ENCODE measurements at regions not wholly inside any gene's neighbourhood (a gene's known extent, or its start where the extent isn't known, plus 50 kb on each side); places are given as distances from the start of the nearest gene placed in this dataset.

- ChIA-PET CTCF (no interaction called here), POLR2A (ENCODE audit: unreplicated experiment) (no interaction called here)
- no peak overlapping the region for H3K4me2 ChIP-seq (ENCODE audit: low read length)
- TF ChIP-seq EZH2 (IDR thresholded peaks at IDR 0.05; ENCODE audit: low read length, unreplicated experiment) (no peak), EZH2phosphoT487 (IDR thresholded peaks at IDR 0.05; ENCODE audit: borderline replicate concordance, low read length) (no peak), CTCF (conservative IDR thresholded peaks at IDR 0.05; ENCODE audit: low read depth, low read length) (no peak)
- H3K4me3 ChIP-seq (ENCODE audit: low read length): no peak overlapping the region
- BruUV-seq (replicated peaks): no TSS peak
- no peak overlapping the region for H3K27ac ChIP-seq (ENCODE audit: low read length)
- H3K27me3 ChIP-seq (ENCODE audit: low read length): no peaks in the 10 kb centered on the region
- DNase-seq (no peak), ATAC-seq (no peak)
- H4K20me1 ChIP-seq (ENCODE audit: low read length): no peaks in the 10 kb centered on the region
- H3K79me2 ChIP-seq (ENCODE audit: low read length): no peaks in the 10 kb centered on the region
- no peaks in the 10 kb centered on the region for H3K4me1 ChIP-seq (ENCODE audit: insufficient read depth, low read length)
- no peak overlapping the region for H3K9ac ChIP-seq (ENCODE audit: low read length)
- intact Hi-C loops (cut with micrococcal nuclease): no loop called here
- no peaks in the 10 kb centered on the region for H3F3A ChIP-seq (ENCODE audit: low read length, unreplicated experiment)
- H3K36me3 ChIP-seq (ENCODE audit: low read depth, low read length): no peaks in the 10 kb centered on the region
- no peak overlapping the region for H2AFZ ChIP-seq (ENCODE audit: low read length)
- H3K9me3 ChIP-seq (ENCODE audit: low read length): no peaks in the 10 kb centered on the region
- H3K9me2 ChIP-seq (replicated peaks; ENCODE audit: low read length): no peaks in the 10 kb centered on the region
These were observed 96.8 kb downstream of the GLI2 start for GRCh38 chr2:120832296-120833070.

GRCh38 chr2:120833127-120833675 is 97.5 kb downstream of the GLI2 start:
- Histone ChIP-seq H3K79me2 (ENCODE audit: low read length) (no peaks in the 10 kb centered on the region), H3K9me3 (ENCODE audit: low read length) (no peaks in the 10 kb centered on the region), H3K4me1 (ENCODE audit: insufficient read depth, low read length) (no peaks in the 10 kb centered on the region), H4K20me1 (ENCODE audit: low read length) (no peaks in the 10 kb centered on the region), H3K36me3 (ENCODE audit: low read depth, low read length) (no peaks in the 10 kb centered on the region), H2AFZ (ENCODE audit: low read length) (no peak overlapping the region), H3K4me3 (ENCODE audit: low read length) (no peak overlapping the region), H3K27ac (ENCODE audit: low read length) (no peak overlapping the region), H3F3A (ENCODE audit: low read length, unreplicated experiment) (no peaks in the 10 kb centered on the region), H3K27me3 (ENCODE audit: low read length) (no peaks in the 10 kb centered on the region), H3K9me2 (replicated peaks; ENCODE audit: low read length) (no peaks in the 10 kb centered on the region), H3K9ac (ENCODE audit: low read length) (no peak overlapping the region), H3K4me2 (ENCODE audit: low read length) (no peak overlapping the region)
- ChIA-PET POLR2A (ENCODE audit: unreplicated experiment) (no interaction called here), CTCF (no interaction called here)
- intact Hi-C loops (cut with micrococcal nuclease): no loop called here
- no peak for DNase-seq
- no peak for ATAC-seq
- TF ChIP-seq EZH2 (IDR thresholded peaks at IDR 0.05; ENCODE audit: low read length, unreplicated experiment) (no peak), CTCF (conservative IDR thresholded peaks at IDR 0.05; ENCODE audit: low read depth, low read length) (peak; percentile 28; the same call in 1 of the 2 replicates), EZH2phosphoT487 (IDR thresholded peaks at IDR 0.05; ENCODE audit: borderline replicate concordance, low read length) (no peak)
- BruUV-seq (replicated peaks): no TSS peak

GRCh38 chr2:120834206-120834605 is 98.5 kb downstream of the GLI2 start:
- CTCF ChIA-PET: no interaction called here

More at GRCh38 chr2:120834206-120834605, 98.5 kb downstream of the GLI2 start:
- Histone ChIP-seq H3F3A (ENCODE audit: low read length, unreplicated experiment) (no peaks in the 10 kb centered on the region), H3K79me2 (ENCODE audit: low read length) (no peaks in the 10 kb centered on the region), H2AFZ (ENCODE audit: low read length) (no peak overlapping the region), H4K20me1 (ENCODE audit: low read length) (no peaks in the 10 kb centered on the region), H3K4me1 (ENCODE audit: insufficient read depth, low read length) (no peaks in the 10 kb centered on the region), H3K4me3 (ENCODE audit: low read length) (no peak overlapping the region), H3K9ac (ENCODE audit: low read length) (no peak overlapping the region), H3K27ac (ENCODE audit: low read length) (no peak overlapping the region), H3K27me3 (ENCODE audit: low read length) (no peaks in the 10 kb centered on the region), H3K4me2 (ENCODE audit: low read length) (no peak overlapping the region), H3K9me3 (ENCODE audit: low read length) (no peaks in the 10 kb centered on the region), H3K36me3 (ENCODE audit: low read depth, low read length) (no peaks in the 10 kb centered on the region), H3K9me2 (replicated peaks; ENCODE audit: low read length) (no peaks in the 10 kb centered on the region)
- POLR2A ChIA-PET (ENCODE audit: unreplicated experiment): no interaction called here
- intact Hi-C loops (cut with micrococcal nuclease): no loop called here
- no TSS peak for BruUV-seq (replicated peaks)
- no peak for TF ChIP-seq EZH2 (IDR thresholded peaks at IDR 0.05; ENCODE audit: low read length, unreplicated experiment)
- no peak for DNase-seq
- ATAC-seq: no peak

All from PC-3 (cell line).